ENCODE measurements at regions not wholly inside any gene's neighbourhood (a gene's known extent, or its start where the extent isn't known, plus 50 kb on each side); places are given as distances from the start of the nearest gene placed in this dataset.

- Histone ChIP-seq H3K27ac (ENCODE audit: low read length in 2 of 2) (no peak overlapping the region), H3K4me3 (ENCODE audit: control extremely low read depth in 1 of 5, extremely low read depth in 1 of 5, insufficient read depth in 1 of 5, low read depth in 2 of 5, low read length in 4 of 5) (no peak overlapping the region), H3K4me2 (replicated peaks; ENCODE audit: low read depth, low read length, poor library complexity, severe bottlenecking) (no peak overlapping the region), H4K20me1 (ENCODE audit: control insufficient read depth, insufficient read depth, low read length, poor library complexity, severe bottlenecking) (no peaks in the 10 kb centered on the region), H3K9ac (ENCODE audit: low read length) (no peak overlapping the region), H3K79me2 (ENCODE audit: control insufficient read depth, insufficient read depth, low read length) (no peaks in the 10 kb centered on the region), H2AFZ (ENCODE audit: insufficient read depth, low read depth, low read length, poor library complexity, severe bottlenecking) (no peak overlapping the region), H3K4me1 (ENCODE audit: control insufficient read depth in 2 of 2, insufficient read depth in 2 of 2, low read length in 2 of 2) (no peaks in the 10 kb centered on the region), H3K36me3 (replicated peaks in 1 of 2; ENCODE audit: control extremely low read depth in 1 of 2, control insufficient read depth in 1 of 2, extremely low read depth in 1 of 2, insufficient read depth in 2 of 2, low read length in 1 of 2) (no peaks in the 10 kb centered on the region), H3K9me3 (ENCODE audit: control extremely low read depth in 1 of 3, control insufficient read depth in 2 of 3, insufficient read depth in 1 of 3, low read length in 2 of 3) (no peaks in the 10 kb centered on the region), H3K27me3 (replicated peaks in 1 of 4; ENCODE audit: control extremely low read depth in 1 of 4, control insufficient read depth in 3 of 4, insufficient read depth in 4 of 4, low read length in 3 of 4) (no peaks in the 10 kb centered on the region)
- ATAC-seq (ENCODE audit: low read depth): no peak
- 83% methylated on average over 1 of the region's 3 CpGs for WGBS (ENCODE audit: insufficient coverage)
- H3K27me3 Mint-ChIP-seq: no peaks in the 10 kb centered on the region
- H3K27ac Mint-ChIP-seq: no peak overlapping the region
- intact Hi-C loops (cut with micrococcal nuclease): no loop called here
- H3K4me1 Mint-ChIP-seq: no peaks in the 10 kb centered on the region
- POLR2A ChIA-PET: no interaction called here
- TF ChIP-seq CTCF (IDR thresholded peaks at IDR 0.05): no peak
- no peak for TF ChIP-seq EZH2 (IDR thresholded peaks at IDR 0.05; ENCODE audit: borderline replicate concordance, insufficient read depth, low read depth, low read length, poor library complexity, severe bottlenecking)
- CTCF ChIA-PET: no interaction called here
- no peak for DNase-seq
- no peak overlapping the region for H3K4me3 Mint-ChIP-seq
- no peaks in the 10 kb centered on the region for H3K9me3 Mint-ChIP-seq (ENCODE audit: insufficient read depth)
Observed at GRCh38 chr6:97876711-97877110, 593.7 kb upstream of the MMS22L start.

- H3K4me3 Mint-ChIP-seq: no peak overlapping the region
- TF ChIP-seq EZH2 (IDR thresholded peaks at IDR 0.05; ENCODE audit: borderline replicate concordance, insufficient read depth, low read depth, low read length, poor library complexity, severe bottlenecking) (no peak), CTCF (IDR thresholded peaks at IDR 0.05) (no peak)
- DNase-seq (no peak), ATAC-seq (ENCODE audit: low read depth) (no peak)
- H3K4me3 ChIP-seq (ENCODE audit: control extremely low read depth in 1 of 5, extremely low read depth in 1 of 5, insufficient read depth in 1 of 5, low read depth in 2 of 5, low read length in 4 of 5): no peak overlapping the region
- H3K4me1 Mint-ChIP-seq: no peaks in the 10 kb centered on the region
- ChIA-PET CTCF (no interaction called here), POLR2A (no interaction called here)
- H3K9me3 ChIP-seq (ENCODE audit: control extremely low read depth in 1 of 3, control insufficient read depth in 2 of 3, insufficient read depth in 1 of 3, low read length in 2 of 3): no peaks in the 10 kb centered on the region
- no peak overlapping the region for H3K4me2 ChIP-seq (replicated peaks; ENCODE audit: low read depth, low read length, poor library complexity, severe bottlenecking)
- intact Hi-C loops (cut with micrococcal nuclease): no loop called here
- H3K27me3 Mint-ChIP-seq: no peaks in the 10 kb centered on the region
- H3K36me3 ChIP-seq (replicated peaks in 1 of 2; ENCODE audit: control extremely low read depth in 1 of 2, control insufficient read depth in 1 of 2, extremely low read depth in 1 of 2, insufficient read depth in 2 of 2, low read length in 1 of 2): no peaks in the 10 kb centered on the region
- H3K9ac ChIP-seq (ENCODE audit: low read length): no peak overlapping the region
- no peaks in the 10 kb centered on the region for H3K9me3 Mint-ChIP-seq (ENCODE audit: insufficient read depth)
- H3K27ac ChIP-seq (ENCODE audit: low read length in 2 of 2): no peak overlapping the region
- no peaks in the 10 kb centered on the region for H4K20me1 ChIP-seq (ENCODE audit: control insufficient read depth, insufficient read depth, low read length, poor library complexity, severe bottlenecking)
- H3K4me1 ChIP-seq (ENCODE audit: control insufficient read depth in 2 of 2, insufficient read depth in 2 of 2, low read length in 2 of 2): no peaks in the 10 kb centered on the region
- WGBS (ENCODE audit: insufficient coverage): no CpG with 5 or more reads among the region's 3 CpGs
- no peaks in the 10 kb centered on the region for H3K27me3 ChIP-seq (replicated peaks in 1 of 4; ENCODE audit: control extremely low read depth in 1 of 4, control insufficient read depth in 3 of 4, insufficient read depth in 4 of 4, low read length in 3 of 4)
- no peak overlapping the region for H2AFZ ChIP-seq (ENCODE audit: insufficient read depth, low read depth, low read length, poor library complexity, severe bottlenecking)
- no peaks in the 10 kb centered on the region for H3K79me2 ChIP-seq (ENCODE audit: control insufficient read depth, insufficient read depth, low read length)
- H3K27ac Mint-ChIP-seq: no peak overlapping the region
Observed at GRCh38 chr6:97882755-97883154, 599.7 kb upstream of the MMS22L start.

All from B cell (primary cell).